ENCODE measurements at regions not wholly inside any gene's neighbourhood (a gene's known extent, or its start where the extent isn't known, plus 50 kb on each side); places are given as distances from the start of the nearest gene placed in this dataset.

DNA sequence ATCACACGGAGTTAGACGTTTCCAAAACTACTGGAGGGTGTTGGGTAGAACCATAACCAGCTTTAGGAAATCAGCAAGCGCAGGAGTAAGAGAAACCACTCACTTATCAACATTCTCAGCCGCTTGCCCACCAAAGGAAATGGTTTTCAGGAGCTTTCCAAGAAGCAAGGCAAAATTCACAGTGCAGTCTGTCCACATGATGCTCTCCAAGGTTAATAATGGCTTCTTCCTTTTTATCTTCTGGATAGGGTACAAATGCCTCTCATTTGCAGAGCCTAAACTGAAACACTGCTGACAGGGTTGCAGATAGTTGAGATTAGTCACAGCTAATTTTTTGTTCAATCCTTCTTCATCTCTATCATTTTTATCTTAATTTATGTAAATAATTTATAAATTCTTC is 705.4 kb downstream of the RAB28 start:
- H3K4me1 Mint-ChIP-seq = no peaks in the 10 kb centered on the region
- Histone ChIP-seq H3K9me3 (ENCODE audit: control insufficient read depth, low read length) (no peaks in the 10 kb centered on the region), H3K9ac (ENCODE audit: extremely low read depth, low read length, poor library complexity, severe bottlenecking) (no peak overlapping the region), H3K4me3 (ENCODE audit: low read length) (no peak overlapping the region), H3K27me3 (ENCODE audit: control insufficient read depth, insufficient read depth, low read length, poor library complexity, severe bottlenecking) (peaks cover 15% of the 10 kb centered on the region), H3K4me1 (ENCODE audit: control insufficient read depth, insufficient read depth, low read length) (no peaks in the 10 kb centered on the region), H3K27ac (ENCODE audit: low read depth, low read length) (no peak overlapping the region), H3K36me3 (ENCODE audit: control insufficient read depth, insufficient read depth, low read length) (no peaks in the 10 kb centered on the region)
- H3K27ac Mint-ChIP-seq = no peak overlapping the region
- H3K27me3 Mint-ChIP-seq (ENCODE audit: insufficient read depth) = no peaks in the 10 kb centered on the region
- WGBS, 2 experiments (ENCODE audit: insufficient coverage in 1 of 2, insufficient read length in 1 of 2) = 89 to 100% methylated on average over 3 to 4 of the region's 4 CpGs
- no peak for DNase-seq
- TF ChIP-seq, protein P1, sequence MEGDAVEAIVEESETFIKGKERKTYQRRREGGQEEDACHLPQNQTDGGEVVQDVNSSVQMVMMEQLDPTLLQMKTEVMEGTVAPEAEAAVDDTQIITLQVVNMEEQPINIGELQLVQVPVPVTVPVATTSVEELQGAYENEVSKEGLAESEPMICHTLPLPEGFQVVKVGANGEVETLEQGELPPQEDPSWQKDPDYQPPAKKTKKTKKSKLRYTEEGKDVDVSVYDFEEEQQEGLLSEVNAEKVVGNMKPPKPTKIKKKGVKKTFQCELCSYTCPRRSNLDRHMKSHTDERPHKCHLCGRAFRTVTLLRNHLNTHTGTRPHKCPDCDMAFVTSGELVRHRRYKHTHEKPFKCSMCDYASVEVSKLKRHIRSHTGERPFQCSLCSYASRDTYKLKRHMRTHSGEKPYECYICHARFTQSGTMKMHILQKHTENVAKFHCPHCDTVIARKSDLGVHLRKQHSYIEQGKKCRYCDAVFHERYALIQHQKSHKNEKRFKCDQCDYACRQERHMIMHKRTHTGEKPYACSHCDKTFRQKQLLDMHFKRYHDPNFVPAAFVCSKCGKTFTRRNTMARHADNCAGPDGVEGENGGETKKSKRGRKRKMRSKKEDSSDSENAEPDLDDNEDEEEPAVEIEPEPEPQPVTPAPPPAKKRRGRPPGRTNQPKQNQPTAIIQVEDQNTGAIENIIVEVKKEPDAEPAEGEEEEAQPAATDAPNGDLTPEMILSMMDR (conservative IDR thresholded peaks at IDR 0.05) = no peak
- no peaks in the 10 kb centered on the region for H3K36me3 Mint-ChIP-seq (ENCODE audit: low read depth)
- H3K4me3 Mint-ChIP-seq = no peak overlapping the region
- no peaks in the 10 kb centered on the region for H3K9me3 Mint-ChIP-seq

DNA sequence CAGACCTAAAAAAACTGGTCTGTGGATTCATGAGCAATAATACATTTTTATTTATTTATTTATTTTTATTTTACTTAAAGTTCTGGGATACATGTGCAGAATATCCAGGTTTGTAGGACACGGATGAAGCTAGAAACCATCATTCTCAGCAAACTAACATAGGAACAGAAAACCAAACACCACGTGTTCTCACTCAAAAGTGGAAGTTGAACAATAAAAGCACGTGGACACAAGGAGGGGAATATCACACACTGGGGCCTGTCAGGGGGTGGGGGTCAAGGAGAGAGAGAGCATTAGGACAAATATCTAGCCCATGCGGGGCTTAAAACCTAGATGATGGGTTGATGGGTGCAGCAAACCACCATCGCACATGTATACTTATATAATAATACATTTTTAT is 705.9 kb downstream of the RAB28 start:
- Histone ChIP-seq H3K4me1 (ENCODE audit: control insufficient read depth, insufficient read depth, low read length) (no peaks in the 10 kb centered on the region), H3K4me3 (ENCODE audit: low read length) (no peak overlapping the region), H3K9me3 (ENCODE audit: control insufficient read depth, low read length) (no peaks in the 10 kb centered on the region), H3K9ac (ENCODE audit: extremely low read depth, low read length, poor library complexity, severe bottlenecking) (no peak overlapping the region), H3K27me3 (ENCODE audit: control insufficient read depth, insufficient read depth, low read length, poor library complexity, severe bottlenecking) (peaks cover 20% of the 10 kb centered on the region), H3K27ac (ENCODE audit: low read depth, low read length) (no peak overlapping the region), H3K36me3 (ENCODE audit: control insufficient read depth, insufficient read depth, low read length) (no peaks in the 10 kb centered on the region)
- Mint-ChIP-seq H3K9me3 (no peaks in the 10 kb centered on the region), H3K27ac (no peak overlapping the region), H3K4me3 (no peak overlapping the region), H3K4me1 (no peaks in the 10 kb centered on the region), H3K27me3 (ENCODE audit: insufficient read depth) (no peaks in the 10 kb centered on the region), H3K36me3 (ENCODE audit: low read depth) (no peaks in the 10 kb centered on the region)
- TF ChIP-seq, protein P1 (conservative IDR thresholded peaks at IDR 0.05) = no peak
- DNase-seq = no peak
- 90% methylated on average over 4 of the region's 5 CpGs; no CpG with 5 or more reads in 1 of the 2 experiments for WGBS, 2 experiments (ENCODE audit: insufficient coverage in 1 of 2, insufficient read length in 1 of 2)

DNA sequence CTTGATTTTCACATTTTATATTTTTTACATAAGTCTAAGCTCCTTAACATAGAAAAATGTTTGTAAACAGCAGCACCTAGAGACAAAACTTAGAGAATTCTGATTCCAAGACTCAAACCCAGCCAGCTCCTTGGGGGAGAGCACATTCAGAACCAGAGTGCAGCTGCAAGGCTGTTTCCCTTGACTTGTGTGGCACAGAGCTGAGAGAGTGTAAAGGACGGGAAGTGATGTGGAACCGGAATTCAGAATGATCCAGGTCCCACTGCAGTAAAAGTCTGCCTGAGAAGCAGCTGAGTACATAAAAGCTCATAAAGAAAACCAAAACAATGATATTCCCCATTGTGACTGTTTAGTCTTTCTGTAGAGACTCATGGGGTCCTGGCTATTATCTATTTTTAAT is 713.8 kb downstream of the RAB28 start:
- H3K27ac Mint-ChIP-seq = no peak overlapping the region
- no peaks in the 10 kb centered on the region for H3K9me3 Mint-ChIP-seq
- no peak overlapping the region for H3K4me3 Mint-ChIP-seq
- DNase-seq = no peak
- Histone ChIP-seq H3K9ac (ENCODE audit: extremely low read depth, low read length, poor library complexity, severe bottlenecking) (no peak overlapping the region), H3K36me3 (ENCODE audit: control insufficient read depth, insufficient read depth, low read length) (no peaks in the 10 kb centered on the region), H3K27ac (ENCODE audit: low read depth, low read length) (no peak overlapping the region), H3K9me3 (ENCODE audit: control insufficient read depth, low read length) (no peaks in the 10 kb centered on the region), H3K27me3 (ENCODE audit: control insufficient read depth, insufficient read depth, low read length, poor library complexity, severe bottlenecking) (peaks cover 24% of the 10 kb centered on the region), H3K4me1 (ENCODE audit: control insufficient read depth, insufficient read depth, low read length) (no peaks in the 10 kb centered on the region), H3K4me3 (ENCODE audit: low read length) (no peak overlapping the region)
- TF ChIP-seq, protein P1 (conservative IDR thresholded peaks at IDR 0.05) = no peak
- 65 to 92% methylated on average over 2 of the region's 2 CpGs for WGBS, 2 experiments (ENCODE audit: insufficient coverage in 1 of 2, insufficient read length in 1 of 2)
- no peaks in the 10 kb centered on the region for H3K36me3 Mint-ChIP-seq (ENCODE audit: low read depth)
- H3K27me3 Mint-ChIP-seq (ENCODE audit: insufficient read depth) = peaks cover 2% of the 10 kb centered on the region
- H3K4me1 Mint-ChIP-seq = no peaks in the 10 kb centered on the region
